HEK293T (cell line): ENCODE measurements at regions not wholly inside any gene's neighbourhood (a gene's known extent, or its start where the extent isn't known, plus 50 kb on each side); places are given as distances from the start of the nearest gene placed in this dataset.

Source experiments
- CTCF ChIA-PET: fragments of 350-600 bp; formaldehyde crosslinking; extraction: SDS; loops from one replicate; lab custom pipeline; 2021; ENCODE audit warnings: antibody characterized with exemption, inconsistent platforms; lab: Yijun Ruan, JAX
- POLR2A ChIA-PET: fragments of 350-600 bp; formaldehyde crosslinking; extraction: SDS; loops from one replicate; lab custom pipeline; 2020; ENCODE audit warnings: antibody characterized with exemption, inconsistent platforms; lab: Yijun Ruan, JAX
- DNase-seq: peaks from one replicate; pipeline ENCODE4 v3.0.0; 2012; ENCODE audit warnings: mixed read lengths; ENCODE audit errors: extremely low spot score
- ARNT ChIP-seq: fragments of 450-650 bp; IDR thresholded peaks from 2 replicates; pipeline ENCODE4 v1.6.1; 2017; ENCODE audit warnings: mild to moderate bottlenecking
- BHLHE40 ChIP-seq: fragments of 450-650 bp; IDR thresholded peaks from 2 replicates; pipeline ENCODE4 v1.6.1; 2016; ENCODE audit warnings: mild to moderate bottlenecking, moderate library complexity, borderline replicate concordance
- CTBP1 ChIP-seq: fragments of 450-650 bp; IDR thresholded peaks from 2 replicates; pipeline ENCODE4 v1.6.1; 2016; ENCODE audit warnings: borderline replicate concordance
- ELF4 ChIP-seq: fragments of 450-650 bp; IDR thresholded peaks from 2 replicates; pipeline ENCODE4 v1.6.1; 2017; ENCODE audit warnings: antibody characterized with exemption
- FOXA1 ChIP-seq: fragments of 450-650 bp; IDR thresholded peaks from 2 replicates; pipeline ENCODE4 v1.6.1; 2016; ENCODE audit warnings: mild to moderate bottlenecking
- FOXK2 ChIP-seq: fragments of 450-650 bp; IDR thresholded peaks from 2 replicates; pipeline ENCODE4 v1.6.1; 2016; ENCODE audit warnings: mild to moderate bottlenecking
- FOXM1 ChIP-seq: fragments of 450-650 bp; IDR thresholded peaks from 2 replicates; pipeline ENCODE4 v1.6.1; 2017; ENCODE audit warnings: mild to moderate bottlenecking, borderline replicate concordance
- HDGF ChIP-seq: fragments of 450-650 bp; IDR thresholded peaks from 2 replicates; pipeline ENCODE4 v1.6.1; 2017; ENCODE audit warnings: antibody characterized with exemption, borderline replicate concordance
- L3MBTL2 ChIP-seq: fragments of 450-650 bp; conservative IDR thresholded peaks from 2 replicates; pipeline ENCODE4 v1.6.1; 2016; ENCODE audit warnings: mild to moderate bottlenecking
- LEF1 ChIP-seq: fragments of 450-650 bp; IDR thresholded peaks from 2 replicates; pipeline ENCODE4 v1.6.1; 2017; ENCODE audit warnings: mild to moderate bottlenecking, borderline replicate concordance
- NFRKB ChIP-seq: fragments of 450-650 bp; IDR thresholded peaks from 2 replicates; pipeline ENCODE4 v1.6.1; 2016; ENCODE audit warnings: mild to moderate bottlenecking, moderate library complexity
- SP1 ChIP-seq: fragments of 450-650 bp; IDR thresholded peaks from 2 replicates; pipeline ENCODE4 v1.6.1; 2017
- SUZ12 ChIP-seq: fragments of 450-650 bp; IDR thresholded peaks from 2 replicates; pipeline ENCODE4 v1.6.1; 2016; ENCODE audit warnings: mild to moderate bottlenecking
- TARDBP ChIP-seq: fragments of 450-650 bp; IDR thresholded peaks from 2 replicates; pipeline ENCODE4 v1.6.1; 2016
- ZNF384 ChIP-seq: fragments of 450-650 bp; IDR thresholded peaks from 2 replicates; pipeline ENCODE4 v1.6.1; 2016
- TF ChIP-seq, protein P1 (sequence below): fragments of 450-650 bp; IDR thresholded peaks from 2 replicates; pipeline ENCODE4 v1.6.1; 2016

DNA sequence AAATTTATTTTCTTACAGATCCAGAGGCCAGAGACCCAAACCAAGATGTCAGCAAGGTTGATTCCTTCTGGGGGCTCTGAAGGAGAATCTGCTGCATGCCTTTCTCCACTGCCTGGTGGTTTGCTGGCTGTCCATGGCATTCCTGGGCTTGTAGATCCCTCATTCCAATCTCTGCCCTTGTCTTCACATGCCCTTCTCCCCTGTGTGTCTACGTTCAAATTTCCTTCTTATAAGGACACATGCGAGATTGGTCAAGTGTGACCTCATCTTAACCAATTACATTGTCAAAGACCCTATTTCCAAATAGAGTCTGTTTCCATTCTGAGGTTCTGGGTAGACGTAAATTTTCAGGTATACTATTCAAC, 84.5 kb upstream of the RAI14 start:
- ChIA-PET POLR2A (no interaction called here), CTCF (no interaction called here)
- DNase-seq = no peak
- TF ChIP-seq SUZ12 = no peak
- TF ChIP-seq FOXM1 = no peak
- no peak for TF ChIP-seq SP1
- no peak for TF ChIP-seq ZNF384
- TF ChIP-seq, protein P1, sequence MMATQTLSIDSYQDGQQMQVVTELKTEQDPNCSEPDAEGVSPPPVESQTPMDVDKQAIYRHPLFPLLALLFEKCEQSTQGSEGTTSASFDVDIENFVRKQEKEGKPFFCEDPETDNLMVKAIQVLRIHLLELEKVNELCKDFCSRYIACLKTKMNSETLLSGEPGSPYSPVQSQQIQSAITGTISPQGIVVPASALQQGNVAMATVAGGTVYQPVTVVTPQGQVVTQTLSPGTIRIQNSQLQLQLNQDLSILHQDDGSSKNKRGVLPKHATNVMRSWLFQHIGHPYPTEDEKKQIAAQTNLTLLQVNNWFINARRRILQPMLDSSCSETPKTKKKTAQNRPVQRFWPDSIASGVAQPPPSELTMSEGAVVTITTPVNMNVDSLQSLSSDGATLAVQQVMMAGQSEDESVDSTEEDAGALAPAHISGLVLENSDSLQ = no peak
- no peak for TF ChIP-seq NFRKB
- TF ChIP-seq LEF1 = no peak
- no peak for TF ChIP-seq TARDBP

DNA sequence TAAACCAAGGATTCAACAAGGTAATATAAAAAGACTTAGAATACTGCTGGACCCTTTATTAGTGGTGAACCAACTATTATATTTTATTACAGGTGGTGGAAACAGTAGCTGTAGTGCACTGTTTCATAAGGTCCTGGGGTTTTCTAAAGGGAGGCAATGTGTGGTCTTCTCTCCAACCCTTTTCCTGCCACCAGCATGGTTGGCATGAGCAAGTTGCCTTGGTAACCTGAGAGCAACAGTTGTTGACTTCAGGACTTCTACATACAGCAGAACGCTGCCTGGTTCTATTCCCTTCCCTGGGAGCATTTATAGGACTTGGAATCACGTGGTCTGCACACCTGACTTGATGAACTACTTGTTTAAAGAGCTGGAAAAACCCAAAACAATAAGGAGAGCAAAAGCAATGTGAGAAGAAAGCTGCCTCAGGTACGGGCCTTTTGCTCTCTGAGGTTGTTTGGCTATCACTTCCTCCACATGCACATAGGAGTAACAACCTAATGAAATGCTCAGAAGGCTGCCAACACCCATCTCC, 81.1 kb upstream of the RAI14 start:
- no peak for TF ChIP-seq SUZ12
- no peak for DNase-seq
- ChIA-PET POLR2A (no interaction called here), CTCF (interaction anchor here (0.6 kb wide), 1 partner anchor 34 kb away, joined by 4 read pairs; no protein-coding TSS in a partner anchor)

DNA sequence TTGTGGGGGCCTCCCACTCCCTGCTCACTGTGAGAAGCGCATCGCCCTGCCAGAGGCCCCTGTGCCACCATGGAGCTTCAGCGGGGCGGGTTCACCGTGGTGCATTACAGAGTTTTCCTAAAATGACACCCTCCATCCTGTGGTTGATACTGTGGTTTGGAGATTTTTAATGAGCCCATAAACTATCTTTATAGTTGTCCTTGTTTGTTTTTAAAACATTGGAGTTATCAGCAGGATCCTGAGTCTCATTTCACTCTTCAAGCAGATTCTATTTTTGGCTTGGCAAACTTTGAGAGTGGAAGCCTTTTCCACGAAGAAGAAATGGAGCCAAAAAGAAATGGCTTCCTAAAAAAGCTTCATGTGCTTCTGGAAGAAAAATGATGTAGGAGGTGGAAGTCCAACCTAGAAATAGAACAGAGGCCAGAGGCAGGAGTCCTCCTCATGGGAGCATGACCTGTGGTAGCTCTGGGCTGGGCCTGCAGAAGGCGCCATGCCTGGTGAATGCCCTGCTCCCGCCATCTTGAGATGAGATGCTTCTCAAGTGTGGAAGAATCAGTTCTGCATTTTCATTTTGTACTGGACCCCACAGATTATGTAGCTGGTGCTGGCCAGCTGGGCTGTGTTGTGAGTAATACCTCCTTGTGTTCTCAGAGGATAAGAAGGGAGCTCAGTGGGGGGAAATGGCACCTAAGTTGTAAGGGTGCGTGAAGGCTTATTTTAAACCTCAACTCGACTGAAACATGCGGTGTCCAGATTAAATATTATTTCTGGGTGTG, 79.0 kb upstream of the RAI14 start:
- CTCF ChIA-PET = interaction anchor here (0.7 to 1.4 kb wide), 2 partner anchors 10 to 43 kb away, joined by 3 to 5 read pairs; no protein-coding TSS in a partner anchor

DNA sequence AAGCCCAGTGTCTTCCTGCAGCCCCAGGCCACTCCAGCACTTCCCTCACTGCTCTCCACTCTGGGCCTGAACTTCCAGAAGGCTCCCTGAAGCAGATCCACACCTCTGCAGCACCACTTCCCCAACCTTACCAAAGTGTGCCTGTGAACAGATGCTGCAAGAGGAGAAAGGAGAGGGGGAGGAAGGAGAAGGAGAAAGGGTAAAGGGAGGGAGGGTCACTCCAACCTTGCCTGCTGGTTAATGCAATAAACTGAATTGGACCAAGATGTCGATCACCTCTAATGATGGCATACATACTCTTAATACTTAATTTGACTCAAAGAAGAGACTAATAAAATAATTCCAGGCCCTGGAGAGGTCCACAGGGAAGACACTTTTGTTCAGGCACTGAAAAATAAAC, 77.2 kb upstream of the RAI14 start:
- DNase-seq = no peak
- CTCF ChIA-PET = no interaction called here
- TF ChIP-seq ARNT (no peak), ELF4 (no peak), BHLHE40 (no peak), SUZ12 (no peak), FOXK2 (no peak), ZNF384 (no peak), L3MBTL2 (no peak), LEF1 (no peak), NFRKB (no peak), HDGF (no peak), TARDBP (no peak)
- TF ChIP-seq, protein P1 = no peak
- POLR2A ChIA-PET = no interaction called here

More for the DNA sequence above, 79.0 kb upstream of the RAI14 start:
- no peak for DNase-seq
- TF ChIP-seq SUZ12 (no peak), CTBP1 (no peak), ELF4 (no peak), TARDBP (no peak), SP1 (no peak), ZNF384 (no peak), FOXK2 (no peak), ARNT (no peak), FOXM1 (no peak), LEF1 (no peak), HDGF (no peak), L3MBTL2 (no peak), NFRKB (no peak), FOXA1 (no peak), BHLHE40 (no peak)
- TF ChIP-seq, protein P1 = no peak
- POLR2A ChIA-PET = no interaction called here

DNA sequence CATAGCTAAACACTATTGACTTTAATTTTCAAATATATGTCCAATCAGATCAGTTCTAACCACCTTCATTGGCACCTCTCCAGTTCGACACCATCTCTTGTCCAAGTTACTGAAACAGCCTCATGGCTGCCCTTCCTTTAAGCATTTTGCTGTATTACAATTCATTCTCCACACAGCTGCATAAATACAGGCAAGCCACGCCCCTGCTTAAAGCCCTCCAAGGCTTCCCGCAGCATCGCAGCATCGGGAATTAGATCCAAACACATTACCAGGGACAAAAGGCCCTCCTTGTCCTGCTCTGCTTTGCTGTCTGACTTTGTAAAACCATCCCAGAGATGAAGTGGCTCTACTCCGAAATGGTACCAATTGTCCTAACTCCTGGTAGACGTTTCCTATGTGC, 75.1 kb upstream of the RAI14 start:
- ChIA-PET POLR2A (no interaction called here), CTCF (no interaction called here)
- no peak for DNase-seq
- TF ChIP-seq NFRKB (no peak), ZNF384 (no peak), SUZ12 (no peak), BHLHE40 (no peak), ELF4 (no peak), FOXA1 (no peak)

DNA sequence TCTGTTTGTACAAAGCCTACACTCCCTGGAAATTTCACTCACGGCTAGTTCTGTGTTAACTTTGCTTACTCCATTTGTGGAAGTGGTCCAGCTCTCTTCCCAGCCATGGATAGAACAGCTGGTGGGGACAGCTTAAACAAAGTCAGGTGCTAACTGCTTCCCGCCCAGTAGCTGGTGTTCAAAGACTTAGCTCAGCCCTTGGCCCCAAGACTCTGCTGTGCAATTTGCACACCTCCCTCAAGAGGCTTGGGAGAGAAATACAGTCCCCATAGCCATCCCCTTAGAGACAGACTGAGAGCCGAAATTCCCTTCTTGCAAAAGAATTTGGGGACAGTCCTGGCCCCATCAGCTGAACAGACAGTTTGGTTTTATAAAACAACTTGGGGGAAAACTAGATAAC, 73.8 kb upstream of the RAI14 start:
- DNase-seq = no peak
- CTCF ChIA-PET = no interaction called here
- TF ChIP-seq SP1 (no peak), NFRKB (no peak), FOXK2 (no peak), ZNF384 (no peak), L3MBTL2 (no peak), BHLHE40 (no peak), TARDBP (no peak), CTBP1 (no peak), SUZ12 (no peak)
- POLR2A ChIA-PET = no interaction called here

DNA sequence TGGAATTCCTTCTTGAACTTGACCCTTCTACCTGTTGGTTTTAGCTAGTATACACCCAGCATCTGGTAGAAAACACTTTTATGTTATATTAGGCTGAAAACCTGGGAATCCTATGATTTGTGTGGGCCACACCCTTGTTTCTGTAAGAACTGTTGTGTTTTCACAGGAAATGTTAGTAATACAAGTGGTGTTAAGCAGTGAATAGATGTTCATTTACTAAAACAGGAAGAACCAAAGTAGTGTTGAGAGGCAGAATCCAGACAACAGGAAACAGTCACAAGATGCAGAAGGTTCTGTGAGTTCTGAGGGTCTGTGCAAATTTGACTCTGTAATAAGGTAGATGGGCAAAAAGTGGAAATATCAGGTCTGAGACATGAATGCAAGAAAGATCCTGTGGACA, 73.0 kb upstream of the RAI14 start:
- POLR2A ChIA-PET = no interaction called here
- CTCF ChIA-PET = no interaction called here
- no peak for DNase-seq
- TF ChIP-seq BHLHE40 (no peak), L3MBTL2 (no peak), SP1 (no peak), SUZ12 (no peak), FOXK2 (no peak), FOXA1 (no peak), HDGF (no peak)
- TF ChIP-seq, protein P1 = no peak
